ENCODE measurements at regions not wholly inside any gene's neighbourhood (a gene's known extent, or its start where the extent isn't known, plus 50 kb on each side); places are given as distances from the start of the nearest gene placed in this dataset.

GRCh38 chr9:73095425-73095824 lies 56.2 kb upstream of the ANXA1 start:
- peaks cover 7% of the 10 kb centered on the region for H3K4me1 ChIP-seq (ENCODE audit: control insufficient read depth, extremely low read depth, insufficient read depth, low read length)
- dilution Hi-C loops (cut with MboI; ENCODE audit: extremely low pct_ligation_motif_present, low sequenced_read_pairs): no loop called here
- no peaks in the 10 kb centered on the region for H3K27me3 ChIP-seq (ENCODE audit: control insufficient read depth, extremely low read depth, insufficient read depth, low read length)
- DNase-seq (ENCODE audit: low read depth, low spot score) (no peak), FAIRE-seq (no peak)
- H3K79me2 ChIP-seq (ENCODE audit: control insufficient read depth, insufficient read depth, low read length): no peaks in the 10 kb centered on the region
- H3K36me3 ChIP-seq (ENCODE audit: control insufficient read depth in 2 of 2, extremely low read depth in 1 of 2, insufficient read depth in 2 of 2, low read length in 2 of 2): no peaks in the 10 kb centered on the region
- H3K9me3 ChIP-seq (ENCODE audit: control insufficient read depth, low read depth, low read length): no peaks in the 10 kb centered on the region
- no peak overlapping the region for H3K9ac ChIP-seq (ENCODE audit: control insufficient read depth, extremely low read depth, insufficient read depth, low read length)
- H3K4me3 ChIP-seq (ENCODE audit: control insufficient read depth in 2 of 3, extremely low read depth in 1 of 3, insufficient read depth in 2 of 3, low read depth in 1 of 3, low read length in 3 of 3): no peak overlapping the region
- H3K27ac ChIP-seq (ENCODE audit: control insufficient read depth, insufficient read depth, low read length): no peak overlapping the region
- H3K9me1 ChIP-seq (ENCODE audit: control insufficient read depth, extremely low read depth, insufficient read depth, low read length): no peaks in the 10 kb centered on the region
- no peak overlapping the region for H2AFZ ChIP-seq (ENCODE audit: control insufficient read depth, low read length)
- no peaks in the 10 kb centered on the region for H4K20me1 ChIP-seq (ENCODE audit: control insufficient read depth, extremely low read depth, insufficient read depth, low read length)
- TF ChIP-seq EZH2 (IDR thresholded peaks at IDR 0.05; ENCODE audit: low read length): no peak
- no peak for TF ChIP-seq CTCF (optimal IDR thresholded peaks at IDR 0.05 in 1 of 3, IDR thresholded peaks at IDR 0.05 in 1 of 3, conservative IDR thresholded peaks at IDR 0.05 in 1 of 3; ENCODE audit: extremely low read depth in 1 of 3, insufficient read depth in 2 of 3, low read length in 3 of 3)
- no peak overlapping the region for H3K4me2 ChIP-seq (ENCODE audit: control insufficient read depth, extremely low read depth, insufficient read depth, low read depth, low read length)

GRCh38 chr9:73093740-73094379 lies 57.8 kb upstream of the ANXA1 start:
- no peaks in the 10 kb centered on the region for H3K9me1 ChIP-seq (ENCODE audit: control insufficient read depth, extremely low read depth, insufficient read depth, low read length)
- H3K4me3 ChIP-seq (ENCODE audit: control insufficient read depth in 2 of 3, extremely low read depth in 1 of 3, insufficient read depth in 2 of 3, low read depth in 1 of 3, low read length in 3 of 3): no peak overlapping the region
- H3K36me3 ChIP-seq (ENCODE audit: control insufficient read depth in 2 of 2, extremely low read depth in 1 of 2, insufficient read depth in 2 of 2, low read length in 2 of 2): no peaks in the 10 kb centered on the region
- no peaks in the 10 kb centered on the region for H3K9me3 ChIP-seq (ENCODE audit: control insufficient read depth, low read depth, low read length)
- DNase-seq (ENCODE audit: low read depth, low spot score) (no peak), FAIRE-seq (no peak)
- no peaks in the 10 kb centered on the region for H3K4me1 ChIP-seq (ENCODE audit: control insufficient read depth, extremely low read depth, insufficient read depth, low read length)
- H4K20me1 ChIP-seq (ENCODE audit: control insufficient read depth, extremely low read depth, insufficient read depth, low read length): no peaks in the 10 kb centered on the region
- no peaks in the 10 kb centered on the region for H3K27me3 ChIP-seq (ENCODE audit: control insufficient read depth, extremely low read depth, insufficient read depth, low read length)
- H3K4me2 ChIP-seq (ENCODE audit: control insufficient read depth, extremely low read depth, insufficient read depth, low read depth, low read length): no peak overlapping the region
- H3K27ac ChIP-seq (ENCODE audit: control insufficient read depth, insufficient read depth, low read length): no peak overlapping the region
- dilution Hi-C loops (cut with MboI; ENCODE audit: extremely low pct_ligation_motif_present, low sequenced_read_pairs): no loop called here
- TF ChIP-seq EZH2 (IDR thresholded peaks at IDR 0.05; ENCODE audit: low read length) (no peak), CTCF (optimal IDR thresholded peaks at IDR 0.05 in 1 of 3, IDR thresholded peaks at IDR 0.05 in 1 of 3, conservative IDR thresholded peaks at IDR 0.05 in 1 of 3; ENCODE audit: extremely low read depth in 1 of 3, insufficient read depth in 2 of 3, low read length in 3 of 3) (no peak)
- no peak overlapping the region for H2AFZ ChIP-seq (ENCODE audit: control insufficient read depth, low read length)
- no peaks in the 10 kb centered on the region for H3K79me2 ChIP-seq (ENCODE audit: control insufficient read depth, insufficient read depth, low read length)
- no peak overlapping the region for H3K9ac ChIP-seq (ENCODE audit: control insufficient read depth, extremely low read depth, insufficient read depth, low read length)
